ENCODE measurements at regions not wholly inside any gene's neighbourhood (a gene's known extent, or its start where the extent isn't known, plus 50 kb on each side); places are given as distances from the start of the nearest gene placed in this dataset.
"Not testable (repeated sequence)": the region's sequence is repeated elsewhere in the genome, so short reads cannot be mapped to it uniquely, and the experiment has no call there.

DNA sequence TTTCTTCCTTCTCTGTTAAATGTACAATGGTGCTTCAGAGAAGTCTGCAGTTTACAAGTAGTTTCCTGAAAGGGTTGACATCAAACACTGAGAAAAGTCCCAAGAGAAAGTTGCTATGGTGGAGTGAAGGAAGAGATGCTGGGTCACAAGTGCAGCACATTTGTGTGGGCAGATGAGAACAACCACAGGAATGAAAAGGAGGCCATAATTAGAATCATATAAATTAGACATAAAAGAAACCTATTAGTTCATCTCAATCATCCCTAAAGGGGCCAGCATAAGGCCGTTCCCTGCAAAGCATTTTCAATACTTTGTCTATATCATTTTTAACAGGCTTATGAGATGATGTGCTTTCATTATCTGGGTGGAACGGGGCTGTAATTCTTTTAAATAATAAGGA lies 359.2 kb downstream of the IRS2 start:
- no peak for DNase-seq

DNA sequence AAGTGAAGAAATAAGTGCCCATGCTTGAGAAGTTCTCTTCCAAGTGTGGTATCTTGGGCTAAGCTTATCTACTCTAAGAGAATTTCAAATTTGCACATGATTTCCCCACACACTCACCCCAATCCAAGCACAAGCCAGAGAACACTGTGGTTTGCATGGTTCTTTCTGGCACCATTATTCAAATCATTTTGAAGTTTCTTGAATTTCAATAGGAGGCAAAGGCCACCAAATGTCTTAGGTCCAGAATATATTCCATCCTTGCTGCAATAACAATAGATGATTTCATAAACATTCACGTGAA lies 359.7 kb downstream of the IRS2 start:
- DNase-seq = no peak

DNA sequence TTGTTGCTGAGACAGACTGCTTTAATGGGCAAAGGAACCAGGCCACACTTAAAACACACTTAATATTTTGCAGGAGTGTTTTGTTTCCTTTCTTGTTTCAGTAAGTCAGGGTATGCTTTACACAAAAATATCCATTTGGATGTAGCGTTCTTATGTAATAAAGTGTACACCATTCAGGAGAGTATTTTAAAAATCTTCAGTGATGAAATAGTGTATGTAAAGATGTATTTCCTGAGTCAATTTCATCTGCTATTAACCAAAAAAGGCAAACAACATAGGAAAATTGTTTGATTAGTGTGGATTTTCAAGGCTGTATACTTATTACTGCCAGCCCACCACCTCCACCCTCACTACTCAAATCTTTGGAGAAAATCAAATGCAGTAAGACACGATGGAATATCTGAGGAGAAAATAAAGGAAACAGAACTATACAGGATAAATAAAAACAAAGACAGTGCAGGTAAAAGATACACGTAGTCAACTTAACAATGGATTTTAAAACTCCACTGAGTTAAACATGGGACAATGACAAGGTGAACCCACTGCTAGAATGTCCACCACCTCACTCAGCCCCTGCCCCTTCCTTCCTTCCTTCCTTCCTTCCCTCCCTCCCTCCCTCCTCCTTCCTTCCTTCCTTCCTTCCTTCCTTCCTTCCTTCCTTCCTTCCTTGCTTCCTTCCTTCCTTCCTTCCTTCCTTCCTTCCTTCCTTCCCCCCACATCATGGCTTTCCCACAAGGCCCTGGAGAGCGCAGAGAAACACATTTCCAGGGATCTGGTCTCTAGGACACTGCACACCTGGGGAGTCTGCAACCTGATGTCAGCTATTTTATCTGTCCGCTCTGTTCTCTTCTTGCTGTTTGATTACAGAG lies 360.3 kb downstream of the IRS2 start:
- no peak for DNase-seq

DNA sequence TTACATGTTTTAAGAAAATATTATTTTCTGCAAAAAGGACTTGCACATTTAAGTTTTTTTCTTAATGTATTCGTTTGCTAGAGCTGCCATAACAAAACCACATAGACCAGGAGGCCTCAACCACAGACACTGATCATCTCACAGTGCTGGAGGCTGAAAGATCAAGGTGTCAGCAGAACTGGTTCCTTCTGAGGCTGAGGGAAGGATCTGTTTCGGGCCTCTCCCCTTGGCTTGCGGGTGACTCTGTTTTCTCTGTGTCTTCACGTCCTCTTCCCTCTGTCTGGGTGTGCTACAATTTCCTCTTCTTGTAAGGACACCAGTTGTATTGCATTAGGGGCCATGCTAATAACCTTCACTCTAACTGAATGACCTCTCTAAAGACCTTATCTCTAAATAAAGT lies 364.2 kb downstream of the IRS2 start:
- no peak for DNase-seq

DNA sequence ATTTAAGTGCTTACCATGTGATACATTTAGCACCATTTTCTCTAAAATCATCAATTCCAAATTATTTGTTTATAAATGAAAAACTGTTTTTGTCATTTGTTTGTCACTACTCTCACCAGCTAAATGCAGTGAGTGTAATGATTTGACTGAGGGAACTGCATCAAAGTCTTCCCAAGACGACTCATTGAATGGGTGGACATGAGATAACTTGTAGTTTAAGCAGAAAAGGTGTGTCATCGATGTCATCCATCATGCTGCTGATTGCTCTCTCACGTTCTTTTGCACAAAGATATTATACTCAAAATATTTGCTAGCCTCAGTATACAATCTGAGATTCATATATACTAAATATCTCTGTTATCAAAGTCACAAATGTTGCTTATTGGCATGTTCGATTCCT lies 366.5 kb downstream of the IRS2 start:
- no peak for DNase-seq

DNA sequence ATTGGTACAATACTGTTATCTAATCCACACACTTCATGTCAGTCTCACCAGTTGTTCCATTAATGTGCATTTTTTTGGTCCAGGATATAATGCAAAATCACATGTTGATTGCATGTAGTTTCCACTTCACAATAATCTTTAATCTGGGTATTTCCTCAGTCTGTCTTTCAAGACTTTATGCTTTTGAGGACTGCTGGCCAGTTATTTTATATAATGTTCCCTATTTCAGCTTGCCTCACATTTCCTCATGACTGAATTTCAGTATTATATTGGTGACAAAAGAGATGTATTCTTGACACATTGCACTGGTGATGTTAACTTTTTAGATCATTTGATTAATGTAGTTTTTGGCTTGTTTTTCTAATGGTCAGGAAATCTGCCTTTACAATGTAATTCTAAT lies 368.3 kb downstream of the IRS2 start:
- DNase-seq = no peak

DNA sequence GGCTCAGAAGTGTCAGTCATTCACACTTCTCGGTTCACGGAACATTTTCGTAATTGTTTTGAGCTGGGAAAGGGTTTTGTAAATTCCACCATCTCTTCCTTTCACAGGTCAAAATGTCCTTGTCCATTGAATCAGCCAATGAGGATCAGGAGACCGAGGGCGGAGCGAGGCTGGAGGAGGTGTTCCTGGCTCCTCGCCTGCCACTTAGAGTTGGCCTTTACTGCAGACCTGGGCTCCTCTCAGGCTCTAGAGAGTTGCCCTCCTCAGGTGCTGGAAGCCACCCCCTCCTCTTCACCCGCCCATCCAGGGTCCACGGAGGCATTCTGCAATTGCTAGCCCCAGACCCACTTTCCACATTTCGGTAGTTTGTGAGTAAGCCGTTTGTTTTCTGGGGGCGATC lies 370.4 kb downstream of the IRS2 start:
- DNase-seq = no peak

DNA sequence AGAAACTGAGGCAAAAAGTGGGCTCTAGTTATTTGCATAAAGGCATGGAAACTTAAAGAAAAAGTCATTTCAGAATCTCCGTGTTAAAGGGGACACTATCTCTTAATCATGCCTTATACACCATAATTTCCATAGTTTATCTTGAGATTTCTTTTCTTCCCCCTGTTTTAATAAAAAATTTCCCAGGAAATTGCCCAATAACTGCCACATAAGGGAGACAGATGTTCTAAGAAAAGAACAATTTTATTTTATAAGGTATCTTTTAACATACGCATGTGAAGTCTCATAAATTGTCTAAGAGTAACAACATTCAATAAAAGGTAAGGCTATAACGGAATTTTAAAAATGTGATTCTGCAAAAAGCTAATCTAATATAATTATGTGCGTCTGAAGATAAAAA lies 371.3 kb downstream of the IRS2 start:
- no peak for DNase-seq

DNA sequence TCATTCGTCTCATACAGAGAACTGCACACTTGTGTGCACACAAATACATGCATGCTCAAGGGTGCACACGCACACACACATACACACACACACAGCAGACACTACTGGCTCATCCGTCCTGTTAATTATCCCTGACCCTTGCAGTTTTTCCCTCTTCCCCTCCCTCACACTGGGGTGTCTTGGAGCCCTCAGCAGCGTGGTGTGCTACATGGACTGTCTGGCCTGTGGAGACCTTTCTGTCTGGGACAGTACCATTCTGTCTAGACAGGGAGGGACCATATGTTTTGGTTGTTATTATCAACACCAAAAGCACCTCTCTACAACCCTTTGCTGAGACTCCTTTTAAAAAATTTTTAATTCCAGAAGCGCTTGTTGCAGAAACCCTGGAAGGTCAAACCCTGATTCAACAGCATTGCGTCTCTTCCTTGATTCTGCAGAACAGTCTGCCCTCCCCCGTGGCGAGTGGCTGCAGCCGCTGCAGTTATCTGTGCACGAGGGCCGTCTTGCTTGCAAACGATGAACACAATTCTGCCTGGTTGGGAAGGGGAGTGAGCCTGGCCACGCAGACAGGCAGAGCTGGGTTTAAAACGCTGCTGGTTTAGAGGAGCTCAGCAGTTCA lies 374.0 kb downstream of the IRS2 start:
- DNase-seq = peak; percentile 93

DNA sequence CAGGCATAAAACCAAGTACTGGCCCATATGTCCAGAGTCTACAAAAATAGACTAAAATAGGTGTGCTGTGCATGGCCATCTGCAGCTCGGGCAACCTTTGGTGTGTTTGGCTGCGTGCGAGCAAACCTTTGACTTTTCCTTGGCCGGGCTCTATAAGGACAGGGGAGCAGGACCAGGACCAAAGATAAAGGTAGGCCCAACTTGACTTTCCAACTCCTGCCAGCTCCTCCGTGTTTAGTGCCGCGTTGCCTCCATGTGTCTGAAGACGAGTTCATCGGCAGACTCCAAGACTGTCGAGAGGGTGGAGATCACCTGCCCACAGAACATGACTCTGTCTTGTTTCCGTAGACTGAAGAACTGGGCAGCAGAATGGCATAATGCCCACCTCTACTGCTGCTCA lies 375.5 kb downstream of the IRS2 start:
- no peak for DNase-seq

DNA sequence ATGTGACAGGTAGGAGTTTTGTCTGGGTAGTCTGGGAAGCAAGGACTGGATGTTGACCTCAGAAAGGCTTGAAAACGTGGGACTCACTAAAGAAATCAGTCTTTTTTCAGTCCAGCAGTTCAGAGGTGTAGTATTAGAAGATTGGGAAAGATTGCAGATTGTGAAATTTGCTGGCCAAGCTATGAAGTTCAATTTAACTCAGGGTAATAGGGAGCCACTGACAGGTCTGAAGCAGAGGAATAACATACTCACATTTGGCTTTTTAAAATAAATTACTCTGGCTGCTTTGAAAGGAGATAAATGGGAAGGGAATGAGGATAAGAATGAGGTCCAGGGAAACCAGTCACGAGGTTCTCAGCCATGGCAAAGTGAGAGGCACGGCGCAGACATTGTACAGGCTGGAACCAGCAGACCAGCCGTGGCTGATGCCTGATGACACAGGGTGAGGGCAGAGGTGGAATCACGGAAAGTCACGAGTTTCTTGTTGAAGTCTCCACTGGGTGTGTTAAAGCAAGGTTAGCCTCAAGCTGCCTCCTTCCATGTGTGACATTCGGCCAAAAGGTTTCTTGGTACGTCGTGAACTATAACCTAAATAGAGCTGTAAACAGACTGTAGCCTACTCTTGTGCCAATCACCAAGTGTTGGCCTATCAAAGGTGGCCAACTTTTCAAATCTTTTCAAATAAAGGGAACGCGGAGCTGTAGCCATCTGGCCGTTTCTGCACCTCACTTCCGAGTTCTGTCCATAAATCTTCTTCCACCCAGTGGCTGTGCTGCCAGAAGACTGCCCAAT lies 377.6 kb downstream of the IRS2 start:
- DNase-seq = no peak

DNA sequence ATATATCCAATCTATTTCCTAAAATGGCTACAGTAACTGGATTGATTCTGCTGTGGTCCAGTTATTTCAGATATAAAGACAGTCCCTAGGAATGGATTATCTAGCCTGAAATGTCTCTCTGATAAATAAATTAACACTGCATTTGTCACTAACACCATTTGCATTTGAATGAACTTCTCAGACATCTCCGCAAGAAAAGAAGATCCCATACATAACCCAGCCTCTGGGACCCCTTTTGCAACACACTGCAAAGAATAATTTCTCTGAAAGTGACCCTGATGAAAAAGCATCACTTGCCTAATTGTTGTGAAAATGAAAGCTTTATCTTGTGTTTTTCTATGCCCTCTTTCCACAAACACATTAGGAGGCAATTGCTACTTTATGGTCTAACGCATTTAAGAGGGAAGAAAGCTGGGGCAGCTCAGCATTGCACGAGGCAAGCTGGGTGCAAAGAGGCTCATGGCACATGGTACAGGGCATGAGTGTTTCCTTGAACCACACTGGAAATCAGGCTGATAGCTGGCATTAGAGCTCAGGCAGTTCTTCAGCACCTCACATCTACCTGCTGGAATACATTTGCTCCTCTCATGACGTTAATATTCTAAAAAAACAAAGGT lies 379.9 kb downstream of the IRS2 start:
- DNase-seq = no peak

DNA sequence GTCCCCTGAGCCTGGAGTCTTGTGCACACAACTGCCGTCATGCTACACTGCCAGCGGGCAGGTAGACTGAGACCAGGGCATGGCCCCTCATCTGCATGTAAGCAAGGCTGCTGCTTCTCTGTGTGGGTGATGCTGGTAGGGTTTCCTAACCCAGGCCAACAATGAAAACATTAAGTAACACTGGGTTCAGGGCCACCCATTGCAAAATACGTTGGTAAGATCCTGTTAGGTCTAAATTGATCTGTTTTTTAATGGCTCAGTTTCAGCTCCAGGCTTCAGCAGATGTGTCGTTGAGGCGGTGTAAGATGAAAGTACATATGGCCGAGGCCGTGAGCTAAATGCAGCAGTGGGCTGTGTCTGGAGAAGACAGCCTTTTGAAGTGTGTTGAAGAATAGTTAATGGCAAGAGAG lies 383.4 kb downstream of the IRS2 start:
- no peak for DNase-seq

DNA sequence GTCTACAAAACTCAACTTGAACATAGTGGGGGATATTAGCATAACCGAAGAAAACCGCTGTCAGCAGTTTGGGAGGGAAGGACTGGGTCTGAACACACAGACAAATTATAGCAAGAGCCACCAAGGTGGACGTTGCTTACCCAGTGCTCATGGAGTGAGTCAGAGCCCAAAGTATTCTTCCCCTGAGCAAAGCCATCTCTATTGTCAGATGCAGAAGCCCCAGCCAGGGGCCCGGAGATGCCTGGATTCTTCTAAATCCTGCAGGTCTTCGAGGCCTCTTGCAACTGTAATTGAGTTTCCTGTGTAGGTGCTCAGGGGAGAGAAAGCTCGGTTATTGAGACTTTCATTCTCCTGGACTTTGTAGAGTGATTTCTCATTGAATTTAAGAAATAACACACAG lies 384.5 kb downstream of the IRS2 start:
- no peak for DNase-seq

DNA sequence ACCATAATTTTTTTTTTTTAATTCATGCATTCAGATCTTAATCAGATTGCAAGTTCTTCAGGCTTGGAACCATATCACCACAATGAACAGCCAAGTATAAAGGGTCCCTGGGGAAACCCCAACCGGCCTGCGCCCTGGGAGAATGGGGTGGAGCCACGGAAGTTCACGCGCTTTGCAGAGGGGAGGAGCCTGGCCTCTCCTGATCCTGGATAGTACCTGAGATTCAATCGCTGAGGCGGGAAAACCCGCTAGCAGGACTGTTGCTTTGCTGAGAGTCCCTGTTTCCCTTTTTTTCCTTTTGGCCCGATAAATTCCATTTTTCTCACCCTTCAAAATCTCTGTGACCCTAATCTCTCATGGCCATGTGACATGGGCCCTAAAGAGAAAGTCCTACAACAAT lies 385.1 kb downstream of the IRS2 start:
- DNase-seq = no peak

DNA sequence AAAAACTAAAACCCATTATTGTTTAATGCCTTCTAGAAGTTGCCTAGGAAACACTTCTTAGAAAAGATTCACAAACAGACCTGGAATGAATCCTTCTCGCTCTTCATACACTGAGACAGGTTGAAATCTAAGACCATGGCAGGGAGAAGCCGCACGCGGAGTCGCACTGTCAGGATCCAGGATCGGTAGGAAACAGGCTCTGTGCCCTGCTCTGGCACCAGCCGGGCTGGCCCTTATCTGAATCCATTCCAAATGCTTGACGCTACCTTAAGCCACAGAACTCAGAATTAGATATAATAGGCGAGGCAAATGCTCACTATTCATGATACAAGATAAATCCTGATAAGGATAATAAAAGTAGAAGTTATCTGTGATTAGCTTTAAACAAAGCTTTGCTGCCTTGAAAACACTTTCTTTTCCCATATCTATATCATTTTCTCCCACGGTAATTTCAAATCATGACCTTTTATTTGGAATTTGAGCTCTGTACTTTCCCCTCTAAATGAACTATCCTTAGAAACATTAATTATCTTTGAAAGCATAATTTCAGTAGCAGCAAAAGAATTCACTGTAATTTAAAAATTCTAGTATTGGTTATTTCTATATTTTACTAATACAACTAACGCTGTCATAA lies 385.6 kb downstream of the IRS2 start:
- no peak for DNase-seq

DNA sequence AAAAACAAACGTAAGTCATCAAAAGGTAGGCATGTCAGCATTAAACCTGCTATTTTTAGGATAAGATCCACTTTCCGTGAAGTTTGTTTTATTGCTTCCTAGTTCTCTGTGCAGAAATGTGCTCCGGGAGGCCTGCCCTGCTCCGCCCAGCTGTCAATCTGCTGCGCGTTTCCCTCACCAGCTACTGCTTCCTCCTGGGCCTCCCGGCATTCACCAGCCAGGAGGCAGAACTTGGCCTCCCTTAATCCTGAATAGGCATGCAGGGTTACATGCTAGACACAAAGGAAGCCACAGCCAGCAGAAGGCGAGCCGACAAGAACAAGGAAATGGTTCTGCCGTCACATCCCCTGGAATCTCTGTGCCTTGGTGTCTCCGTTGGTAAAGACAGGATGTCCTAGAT lies 386.2 kb downstream of the IRS2 start:
- no peak for DNase-seq

DNA sequence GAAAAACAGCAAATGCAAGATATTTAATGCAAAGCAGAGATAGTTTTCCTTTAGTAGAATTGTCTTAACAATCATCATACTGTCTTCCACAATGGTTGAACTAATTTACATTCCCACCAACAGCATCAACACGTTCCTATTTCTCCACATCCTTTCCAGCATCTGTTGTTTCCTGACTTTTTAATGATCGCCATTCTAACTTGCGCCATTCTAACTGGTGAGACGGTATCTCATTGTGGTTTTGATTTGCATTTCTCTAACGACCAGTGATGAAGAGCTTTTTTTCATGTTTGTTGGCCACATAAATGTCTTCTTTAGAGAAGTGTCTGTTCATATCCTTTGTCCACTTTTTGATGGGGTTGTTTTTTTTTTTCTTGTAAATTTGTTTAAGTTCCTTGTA lies 388.3 kb downstream of the IRS2 start:
- not testable (repeated sequence) for DNase-seq

DNA sequence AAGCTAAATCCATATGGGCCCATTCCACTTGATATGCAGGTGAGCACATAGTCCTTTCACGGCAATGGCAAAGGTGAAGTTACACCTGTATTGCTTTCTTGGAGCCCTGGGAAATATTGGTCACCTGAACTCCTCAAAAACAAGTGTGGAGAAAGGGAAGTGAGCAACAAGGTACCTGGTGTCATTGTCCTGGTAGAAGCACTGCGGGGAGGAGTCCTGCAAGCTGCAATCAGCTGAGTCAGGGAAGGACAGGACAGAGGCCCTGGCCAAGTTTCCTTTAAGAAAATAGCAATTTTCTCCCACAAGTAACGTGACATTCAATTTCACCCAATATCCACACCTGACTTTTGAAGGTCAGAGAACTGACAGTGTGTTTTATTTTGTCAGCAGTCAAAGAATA lies 389.1 kb downstream of the IRS2 start:
- no peak for DNase-seq

DNA sequence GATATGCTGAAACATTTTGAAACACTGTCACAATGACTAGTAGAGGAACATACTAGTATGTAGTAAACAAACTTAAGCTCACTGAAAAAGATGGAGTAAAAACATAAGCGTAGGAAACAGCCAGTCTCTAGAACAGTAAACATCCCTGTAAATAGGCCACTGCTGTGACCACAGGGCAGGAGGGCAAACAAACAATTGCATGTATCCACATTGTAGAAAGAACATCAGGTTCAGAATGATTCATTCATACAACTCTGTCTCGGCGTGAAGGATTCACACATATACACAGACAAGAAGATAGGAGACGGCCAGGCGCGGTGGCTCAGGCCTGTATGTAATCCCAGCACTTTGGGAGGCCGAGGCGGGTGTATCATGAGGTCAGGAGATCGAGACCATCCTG lies 390.1 kb downstream of the IRS2 start:
- no peak for DNase-seq

DNA sequence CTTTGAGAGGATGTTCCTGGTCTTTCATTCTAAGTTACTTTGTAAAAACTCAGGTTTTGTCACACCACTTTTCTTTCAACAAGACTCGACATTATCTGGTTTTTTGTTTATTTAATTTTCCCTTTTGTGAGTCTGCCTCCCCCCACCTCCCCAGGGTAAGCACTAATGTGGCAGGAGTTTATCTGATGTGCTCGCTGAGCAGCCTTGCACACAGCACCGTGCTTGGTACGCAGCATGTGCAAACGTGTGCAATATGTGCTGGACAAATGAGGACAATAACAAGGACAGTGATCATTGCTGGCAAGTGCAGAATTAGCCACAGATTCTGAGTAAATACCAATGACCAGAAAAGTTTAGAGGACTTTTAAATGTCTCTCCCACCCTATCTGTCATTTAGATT lies 391.4 kb downstream of the IRS2 start:
- DNase-seq = no peak

DNA sequence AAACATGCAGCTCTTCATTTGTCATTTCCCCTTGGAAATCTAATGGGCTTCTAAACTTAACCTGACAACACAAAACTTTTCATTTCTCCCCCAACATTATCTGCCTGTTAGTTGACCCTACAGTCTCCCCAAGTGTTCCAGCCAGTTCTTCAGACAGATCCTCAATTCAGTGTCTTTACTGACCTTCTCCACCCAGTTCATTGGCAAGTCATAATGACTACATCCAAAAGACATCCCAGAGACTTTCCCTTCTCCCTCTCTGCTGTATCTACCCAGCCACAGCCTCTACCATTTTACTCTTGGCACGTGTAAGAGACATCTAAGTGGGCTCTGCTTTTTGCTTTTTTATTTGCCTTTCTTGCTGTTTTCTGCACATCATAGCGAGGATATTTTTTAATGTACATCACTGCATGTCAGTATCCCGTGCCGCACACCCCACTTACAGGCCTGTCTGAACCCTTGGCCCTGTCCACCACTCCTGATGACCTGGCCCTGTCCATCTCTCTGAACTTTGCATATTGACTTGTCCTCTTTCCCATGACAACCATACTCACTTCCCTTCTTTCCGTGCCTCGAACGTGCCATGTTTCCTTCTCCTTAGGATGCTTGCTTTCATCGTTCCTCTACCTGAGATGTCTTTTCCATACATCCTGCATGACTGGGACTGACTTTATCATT lies 391.9 kb downstream of the IRS2 start:
- DNase-seq = no peak

DNA sequence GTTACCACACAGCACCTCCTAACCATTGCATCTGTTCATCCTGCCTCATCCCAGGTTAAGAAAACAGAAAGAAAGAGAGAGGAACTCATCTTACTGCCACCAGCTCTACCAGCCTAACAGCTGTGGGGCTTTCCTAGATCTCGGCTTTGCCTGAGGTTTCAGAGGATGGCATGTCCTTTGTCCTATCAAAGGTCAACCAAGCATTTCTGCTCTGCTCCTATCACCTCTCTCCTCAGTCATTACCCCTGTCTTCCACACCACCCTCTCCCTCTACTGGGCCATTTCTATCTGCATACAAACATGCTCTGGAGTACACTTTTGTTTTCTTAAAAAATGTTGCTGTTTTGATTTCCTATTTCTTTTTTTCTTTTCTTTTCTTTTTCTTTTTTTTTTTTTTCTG lies 393.3 kb downstream of the IRS2 start:
- DNase-seq = no peak

All from eye (tissue), 1 donor.